ENCODE measurements at regions not wholly inside any gene's neighbourhood (a gene's known extent, or its start where the extent isn't known, plus 50 kb on each side); places are given as distances from the start of the nearest gene placed in this dataset.

- H3K4me1 Mint-ChIP-seq (ENCODE audit: low read depth), result no peaks in the 10 kb centered on the region
- no peaks in the 10 kb centered on the region for H3K27me3 Mint-ChIP-seq
- no peak overlapping the region for H3K27ac Mint-ChIP-seq
- H3K9me3 Mint-ChIP-seq, result no peaks in the 10 kb centered on the region
- DNase-seq, result no peak
- no peaks in the 10 kb centered on the region for H3K36me3 Mint-ChIP-seq (ENCODE audit: low read depth)
- no peak overlapping the region for H3K4me3 Mint-ChIP-seq
Measured at GRCh38 chr11:116086426-116086825, 582.2 kb upstream of the CADM1 start.

DNA sequence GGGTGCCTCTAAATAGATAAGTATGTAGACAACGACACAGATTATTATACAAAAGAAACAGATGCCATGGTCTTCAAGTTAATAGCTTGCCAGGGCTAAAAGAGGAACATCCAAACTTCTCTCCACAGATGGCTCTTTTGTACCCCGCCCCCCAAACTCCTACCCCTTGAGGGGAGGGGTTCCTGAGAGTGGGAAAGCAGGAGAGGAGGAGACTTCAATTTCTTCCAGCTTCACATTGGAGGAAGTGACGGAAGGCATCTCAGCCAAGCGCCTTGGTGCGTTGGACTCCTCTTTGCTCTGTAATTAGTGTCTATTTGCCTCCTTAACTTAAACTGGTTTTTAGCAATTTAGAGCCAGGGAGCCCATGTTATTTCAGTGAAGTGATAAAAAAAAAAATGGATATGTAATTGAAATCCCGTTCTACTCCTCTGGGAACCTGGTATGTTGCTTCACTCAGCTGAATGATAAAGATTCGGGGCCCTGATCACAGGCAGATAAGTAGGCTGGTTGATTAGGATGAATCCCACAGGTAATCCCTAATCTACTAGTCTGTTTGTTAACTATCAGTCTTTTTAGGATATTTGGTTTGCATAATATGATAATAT is 580.9 kb upstream of the CADM1 start:
- Mint-ChIP-seq H3K4me1 (ENCODE audit: low read depth) (no peaks in the 10 kb centered on the region), H3K27ac (no peak overlapping the region), H3K9me3 (no peaks in the 10 kb centered on the region), H3K27me3 (no peaks in the 10 kb centered on the region), H3K4me3 (no peak overlapping the region), H3K36me3 (ENCODE audit: low read depth) (no peaks in the 10 kb centered on the region)
- DNase-seq, result no peak

DNA sequence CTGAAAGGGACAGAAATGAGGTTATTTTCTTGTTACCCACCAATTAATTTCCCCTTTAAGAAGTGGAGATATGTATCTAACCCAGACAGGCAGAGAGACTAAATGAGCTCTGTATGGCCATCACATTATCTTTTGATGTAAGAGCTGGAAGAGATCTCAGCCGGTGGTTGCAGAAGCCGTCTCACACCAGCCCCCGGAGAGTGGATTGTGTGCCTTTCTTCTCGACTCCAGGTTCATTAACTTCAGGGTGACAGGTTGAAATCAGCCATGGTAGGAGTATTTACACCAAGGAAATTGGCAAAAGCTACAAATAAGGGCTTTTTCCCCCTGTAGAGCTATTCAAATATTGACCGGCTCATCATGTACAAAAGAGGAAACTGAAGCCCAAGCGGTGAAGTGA is 580.3 kb upstream of the CADM1 start:
- Mint-ChIP-seq H3K36me3 (ENCODE audit: low read depth) (no peaks in the 10 kb centered on the region), H3K4me3 (no peak overlapping the region), H3K4me1 (ENCODE audit: low read depth) (no peaks in the 10 kb centered on the region), H3K27ac (no peak overlapping the region), H3K27me3 (no peaks in the 10 kb centered on the region), H3K9me3 (no peaks in the 10 kb centered on the region)
- no peak for DNase-seq

DNA sequence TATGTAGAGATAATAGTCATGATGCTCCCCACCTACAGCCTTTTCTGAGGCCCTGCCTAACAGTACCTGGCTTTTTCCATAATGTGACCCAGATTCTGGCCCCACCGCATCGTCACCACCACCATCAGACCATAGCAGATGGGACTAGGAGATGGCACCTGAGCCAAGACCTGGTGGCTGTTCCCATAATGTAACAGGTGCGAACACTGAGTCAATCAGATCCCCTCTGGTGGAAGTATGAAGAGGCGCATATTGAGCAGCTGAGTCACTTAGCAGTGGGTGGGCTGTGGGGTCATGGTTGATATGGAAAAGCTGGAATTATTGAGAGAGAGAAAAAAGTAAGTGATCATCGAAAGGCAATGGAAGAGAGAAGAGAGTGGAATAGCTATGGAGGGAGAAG is 578.0 kb upstream of the CADM1 start:
- H3K4me3 Mint-ChIP-seq, result no peak overlapping the region
- no peaks in the 10 kb centered on the region for H3K9me3 Mint-ChIP-seq
- H3K36me3 Mint-ChIP-seq (ENCODE audit: low read depth), result no peaks in the 10 kb centered on the region
- no peak overlapping the region for H3K27ac Mint-ChIP-seq
- DNase-seq, result no peak
- no peaks in the 10 kb centered on the region for H3K27me3 Mint-ChIP-seq
- H3K4me1 Mint-ChIP-seq (ENCODE audit: low read depth), result no peaks in the 10 kb centered on the region

GRCh38 chr11:116079580-116079979 is 575.4 kb upstream of the CADM1 start:
- no peak for DNase-seq
- Mint-ChIP-seq H3K27me3 (peaks cover 5% of the 10 kb centered on the region), H3K9me3 (no peaks in the 10 kb centered on the region), H3K4me1 (ENCODE audit: low read depth) (no peaks in the 10 kb centered on the region), H3K27ac (no peak overlapping the region), H3K36me3 (ENCODE audit: low read depth) (no peaks in the 10 kb centered on the region), H3K4me3 (no peak overlapping the region)

DNA sequence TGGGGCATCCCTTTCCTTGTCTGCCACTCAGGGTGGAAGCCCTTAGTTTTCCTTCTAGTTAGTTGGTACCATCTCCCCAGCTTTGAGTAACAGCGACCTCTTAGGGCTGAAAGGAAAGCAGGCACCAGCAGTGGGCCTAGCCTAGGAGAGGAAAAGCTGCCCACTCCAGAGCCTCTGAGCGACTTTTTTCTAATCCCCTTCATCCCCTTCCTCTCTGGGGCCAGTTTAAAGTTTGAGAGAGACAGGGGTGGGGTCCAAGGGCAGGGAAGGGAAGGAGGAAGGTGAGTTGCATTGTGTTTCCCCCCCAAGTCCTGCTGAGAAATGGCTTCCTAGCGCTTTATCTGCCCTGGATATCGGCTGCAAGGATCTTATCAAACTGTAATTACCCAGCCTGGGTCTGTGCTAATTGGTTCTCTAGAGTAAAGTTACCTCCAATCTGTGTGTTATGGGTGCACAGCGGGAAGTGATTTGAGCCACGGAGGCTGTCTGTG is 573.9 kb upstream of the CADM1 start:
- H3K27me3 Mint-ChIP-seq, result peaks cover 5% of the 10 kb centered on the region

DNA sequence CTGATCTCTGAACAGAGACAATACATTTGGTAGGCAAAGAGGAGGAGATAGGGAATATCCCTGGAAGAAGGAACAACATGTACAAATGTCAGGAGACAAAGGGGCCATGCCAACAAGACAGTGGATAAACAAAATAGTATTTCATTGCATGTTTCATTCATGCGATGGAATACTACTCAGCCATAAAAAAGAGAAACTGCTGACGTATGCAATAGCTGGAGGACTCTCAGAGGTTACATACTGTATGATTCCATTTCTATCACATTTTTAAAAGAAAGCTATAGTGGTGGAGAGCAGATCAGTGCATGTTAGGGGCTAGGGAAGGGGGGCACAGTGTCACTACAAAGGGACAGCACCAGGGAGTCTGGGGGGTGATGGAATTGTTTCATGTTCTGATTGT is 572.9 kb upstream of the CADM1 start:
- Mint-ChIP-seq H3K36me3 (ENCODE audit: low read depth) (no peaks in the 10 kb centered on the region), H3K4me3 (no peak overlapping the region), H3K4me1 (ENCODE audit: low read depth) (no peaks in the 10 kb centered on the region), H3K27me3 (peaks cover 5% of the 10 kb centered on the region), H3K9me3 (no peaks in the 10 kb centered on the region), H3K27ac (no peak overlapping the region)
- DNase-seq, result no peak

More for the DNA sequence above, 573.9 kb upstream of the CADM1 start:
- DNase-seq, result no peak
- H3K4me1 Mint-ChIP-seq (ENCODE audit: low read depth), result no peaks in the 10 kb centered on the region
- no peak overlapping the region for H3K27ac Mint-ChIP-seq
- H3K9me3 Mint-ChIP-seq, result no peaks in the 10 kb centered on the region
- no peak overlapping the region for H3K4me3 Mint-ChIP-seq
- no peaks in the 10 kb centered on the region for H3K36me3 Mint-ChIP-seq (ENCODE audit: low read depth)

- Mint-ChIP-seq H3K27ac (no peak overlapping the region), H3K4me1 (ENCODE audit: low read depth) (no peaks in the 10 kb centered on the region), H3K27me3 (peaks cover 9% of the 10 kb centered on the region), H3K36me3 (ENCODE audit: low read depth) (no peaks in the 10 kb centered on the region), H3K9me3 (no peaks in the 10 kb centered on the region), H3K4me3 (no peak overlapping the region)
- no peak for DNase-seq
Measured at GRCh38 chr11:116073854-116074837, 569.9 kb upstream of the CADM1 start.

GRCh38 chr11:116072601-116073410 is 568.6 kb upstream of the CADM1 start:
- Mint-ChIP-seq H3K9me3 (no peaks in the 10 kb centered on the region), H3K27me3 (peaks cover 9% of the 10 kb centered on the region), H3K36me3 (ENCODE audit: low read depth) (no peaks in the 10 kb centered on the region), H3K4me3 (no peak overlapping the region), H3K4me1 (ENCODE audit: low read depth) (no peaks in the 10 kb centered on the region), H3K27ac (no peak overlapping the region)
- no peak for DNase-seq

- H3K4me3 Mint-ChIP-seq, result no peak overlapping the region
- H3K27ac Mint-ChIP-seq, result no peak overlapping the region
Measured at GRCh38 chr11:116072133-116072532, 567.9 kb upstream of the CADM1 start.

GRCh38 chr11:116071241-116071640 is 567.0 kb upstream of the CADM1 start:
- Mint-ChIP-seq H3K27me3 (peaks cover 4% of the 10 kb centered on the region), H3K27ac (no peak overlapping the region), H3K36me3 (ENCODE audit: low read depth) (no peaks in the 10 kb centered on the region), H3K4me3 (no peak overlapping the region), H3K9me3 (no peaks in the 10 kb centered on the region), H3K4me1 (ENCODE audit: low read depth) (no peaks in the 10 kb centered on the region)
- no peak for DNase-seq

More at GRCh38 chr11:116072133-116072532, 567.9 kb upstream of the CADM1 start:
- Mint-ChIP-seq H3K9me3 (no peaks in the 10 kb centered on the region), H3K36me3 (ENCODE audit: low read depth) (no peaks in the 10 kb centered on the region), H3K27me3 (peaks cover 9% of the 10 kb centered on the region), H3K4me1 (ENCODE audit: low read depth) (no peaks in the 10 kb centered on the region)
- DNase-seq, result no peak

DNA sequence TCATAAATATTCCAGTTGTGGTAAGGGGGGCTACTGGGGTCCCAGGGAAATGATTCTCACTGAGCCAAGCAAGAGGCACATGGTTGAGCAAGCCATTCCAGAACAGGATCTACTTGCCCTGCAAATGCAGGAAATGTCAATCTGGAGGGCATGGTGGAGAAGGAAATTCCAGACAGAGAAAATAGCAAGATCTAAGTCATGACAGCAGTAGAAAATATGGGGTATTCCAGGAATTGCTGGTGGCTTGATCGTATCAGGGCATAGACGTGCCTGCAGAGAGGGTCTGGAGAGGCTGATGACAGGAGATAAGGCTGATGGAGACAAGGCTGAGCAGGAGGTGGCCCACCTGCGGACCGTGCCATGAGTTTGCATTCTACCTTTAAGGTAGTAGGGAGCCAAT is 566.3 kb upstream of the CADM1 start:
- Mint-ChIP-seq H3K4me1 (ENCODE audit: low read depth) (no peaks in the 10 kb centered on the region), H3K36me3 (ENCODE audit: low read depth) (no peaks in the 10 kb centered on the region), H3K9me3 (no peaks in the 10 kb centered on the region), H3K27ac (no peak overlapping the region), H3K4me3 (no peak overlapping the region), H3K27me3 (peaks cover 4% of the 10 kb centered on the region)
- DNase-seq, result no peak

DNA sequence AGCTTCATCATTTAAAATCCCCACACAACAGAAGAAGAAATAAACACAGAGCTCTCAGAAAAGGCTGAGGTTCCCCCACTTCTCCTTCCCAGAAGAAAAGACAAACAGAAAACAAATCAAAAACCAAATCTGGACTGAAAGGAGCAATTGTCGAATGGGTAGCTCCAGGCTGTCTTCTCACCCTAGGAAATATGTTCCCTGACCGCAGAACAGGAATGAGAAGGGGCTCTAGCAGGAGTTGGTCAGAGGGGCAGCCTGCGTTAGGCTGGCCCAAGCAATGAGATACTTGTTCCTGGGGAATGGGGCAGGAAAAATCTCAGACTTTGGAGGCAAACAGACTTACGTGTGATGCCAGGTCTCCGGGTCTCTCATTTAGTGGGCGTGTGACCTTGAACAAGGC is 562.6 kb upstream of the CADM1 start:
- H3K4me1 Mint-ChIP-seq (ENCODE audit: low read depth), result no peaks in the 10 kb centered on the region
- no peaks in the 10 kb centered on the region for H3K9me3 Mint-ChIP-seq

GRCh38 chr11:116065986-116066385 is 561.8 kb upstream of the CADM1 start:
- Mint-ChIP-seq H3K27me3 (peaks cover 2% of the 10 kb centered on the region), H3K4me1 (ENCODE audit: low read depth) (no peaks in the 10 kb centered on the region), H3K4me3 (no peak overlapping the region), H3K27ac (no peak overlapping the region), H3K9me3 (no peaks in the 10 kb centered on the region), H3K36me3 (ENCODE audit: low read depth) (no peaks in the 10 kb centered on the region)
- DNase-seq, result no peak

More for the DNA sequence above, 562.6 kb upstream of the CADM1 start:
- H3K27me3 Mint-ChIP-seq, result peaks cover 6% of the 10 kb centered on the region
- H3K27ac Mint-ChIP-seq, result no peak overlapping the region
- DNase-seq, result no peak
- no peak overlapping the region for H3K4me3 Mint-ChIP-seq
- no peaks in the 10 kb centered on the region for H3K36me3 Mint-ChIP-seq (ENCODE audit: low read depth)

Data from activated T-cell treated with anti-CD3 and anti-CD28 coated beads, Interleukin-2, amount 50 U/mL, for 24 hours (primary cell).